GM18517 (cell line): ENCODE measurements at regions not wholly inside any gene's neighbourhood (a gene's known extent, or its start where the extent isn't known, plus 50 kb on each side); places are given as distances from the start of the nearest gene placed in this dataset.

Source experiments
- ATAC-seq: cut with Tn5 transposase; IDR thresholded peaks from one replicate; pipeline ENCODE4 v1.9.1; 2021; ENCODE audit warnings: mild to moderate bottlenecking, moderate library complexity; ENCODE audit not compliant: unreplicated experiment

DNA sequence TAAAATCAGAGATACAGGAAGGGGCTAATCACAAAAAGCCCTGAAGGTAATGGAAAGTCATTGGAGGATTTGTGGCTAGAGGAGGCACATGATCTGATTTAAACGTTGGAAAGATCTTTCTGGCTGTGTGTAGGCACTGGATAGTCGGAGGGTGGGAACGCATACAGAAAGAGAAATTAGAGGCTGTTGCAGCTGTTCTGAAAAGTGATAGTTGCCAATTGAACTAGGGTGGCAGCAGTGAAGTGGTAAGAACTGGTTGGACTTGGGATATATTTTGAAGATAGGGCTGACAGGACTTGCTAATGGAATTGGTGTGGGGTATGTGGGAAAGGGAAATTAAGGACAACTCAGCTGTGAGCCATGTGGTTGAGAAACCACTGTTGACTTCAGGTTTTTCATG lies 223.6 kb downstream of the OGFRL1 start:
- no peak for ATAC-seq

DNA sequence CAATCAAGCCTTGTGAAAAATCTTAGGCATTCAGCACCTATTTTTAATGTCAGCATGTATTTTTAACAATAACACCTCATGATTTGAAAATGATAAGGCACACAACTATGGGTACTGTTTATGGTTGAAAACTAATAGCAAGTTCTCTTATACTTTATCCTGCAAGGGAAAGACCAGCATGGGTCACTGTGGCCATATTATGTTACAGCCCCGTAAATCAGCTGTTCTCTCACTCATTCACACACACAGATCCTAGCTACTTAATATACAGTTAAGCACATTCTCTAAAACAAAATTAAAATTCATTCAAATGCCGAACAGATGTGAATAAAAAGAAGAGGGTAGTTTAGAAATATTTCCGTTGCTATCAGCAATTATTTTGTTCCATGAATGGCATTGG lies 224.4 kb downstream of the OGFRL1 start:
- no peak for ATAC-seq

DNA sequence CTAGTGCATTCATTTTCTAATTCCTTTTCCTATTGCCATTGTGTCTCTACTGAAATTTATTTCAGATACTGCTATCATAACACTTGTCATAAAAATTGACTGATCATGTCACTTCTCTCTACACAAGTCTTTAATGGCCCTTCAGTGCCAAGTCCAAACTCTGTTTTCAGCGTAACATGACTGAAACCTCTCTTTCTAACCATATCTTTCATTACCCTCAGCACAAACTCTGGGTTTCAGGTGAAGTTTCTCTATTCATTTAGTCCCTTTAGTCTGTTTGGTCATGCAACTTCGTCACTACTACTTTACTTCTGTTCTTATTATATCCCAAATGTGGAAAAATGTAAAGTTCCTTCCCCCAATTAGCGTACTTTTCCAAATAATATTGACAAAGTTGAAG lies 234.9 kb downstream of the OGFRL1 start:
- peak; percentile 66 for ATAC-seq

DNA sequence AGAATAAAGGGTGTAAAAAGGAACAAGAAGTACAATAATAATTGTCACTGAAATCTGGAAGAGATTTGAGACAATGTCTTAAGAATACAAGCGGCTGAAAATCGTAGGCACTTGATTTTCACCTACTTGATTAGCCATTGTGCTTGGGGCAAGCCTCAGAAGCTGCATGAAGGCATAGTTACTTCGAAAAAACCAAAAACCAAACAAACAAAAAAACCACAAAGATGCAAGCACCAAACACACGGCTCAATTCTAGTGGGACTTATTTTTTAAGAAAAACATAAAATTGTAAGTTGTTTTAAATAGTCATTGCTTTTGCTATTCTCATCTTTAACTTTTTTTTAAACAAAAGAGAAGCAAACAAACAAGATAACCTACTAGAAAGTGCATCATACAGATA lies 235.6 kb downstream of the OGFRL1 start:
- no peak for ATAC-seq

DNA sequence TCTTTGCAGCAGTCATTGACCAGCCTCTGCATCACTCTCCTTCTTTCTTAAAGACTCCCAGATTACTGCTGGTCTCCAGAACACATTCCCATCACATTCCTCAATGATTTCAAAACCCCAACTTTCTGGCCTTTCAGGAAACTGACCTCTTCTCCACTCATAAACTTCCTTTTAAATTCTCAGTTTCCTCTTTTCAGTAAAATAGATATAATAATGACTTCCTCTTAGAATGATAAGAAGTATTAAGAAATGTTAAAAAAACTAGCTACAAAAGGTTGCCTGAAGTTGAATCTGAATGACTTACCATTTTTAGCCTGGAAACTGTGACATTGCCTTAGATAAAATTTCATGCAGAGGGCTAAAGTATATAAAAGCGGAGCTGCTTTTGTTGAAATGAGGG lies 239.3 kb downstream of the OGFRL1 start:
- ATAC-seq: no peak

DNA sequence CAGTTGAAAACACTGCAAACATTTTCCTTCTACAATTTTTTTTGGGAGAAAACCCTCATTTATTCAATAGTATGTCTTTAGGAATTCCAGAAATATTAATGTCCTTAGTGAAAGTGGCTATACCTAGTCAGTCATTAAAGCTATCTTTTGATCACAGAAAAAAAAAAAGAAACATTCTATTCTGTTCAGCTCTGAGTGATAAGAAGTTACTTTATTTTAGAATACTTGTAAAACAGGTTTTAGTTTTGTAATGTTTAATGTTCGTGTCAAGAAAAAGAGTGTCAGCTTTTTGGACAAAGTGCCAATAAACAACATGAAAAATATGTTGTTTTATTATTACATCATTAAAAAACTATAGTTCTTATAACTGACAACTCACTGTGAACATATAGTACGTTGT lies 240.4 kb downstream of the OGFRL1 start:
- no peak for ATAC-seq

DNA sequence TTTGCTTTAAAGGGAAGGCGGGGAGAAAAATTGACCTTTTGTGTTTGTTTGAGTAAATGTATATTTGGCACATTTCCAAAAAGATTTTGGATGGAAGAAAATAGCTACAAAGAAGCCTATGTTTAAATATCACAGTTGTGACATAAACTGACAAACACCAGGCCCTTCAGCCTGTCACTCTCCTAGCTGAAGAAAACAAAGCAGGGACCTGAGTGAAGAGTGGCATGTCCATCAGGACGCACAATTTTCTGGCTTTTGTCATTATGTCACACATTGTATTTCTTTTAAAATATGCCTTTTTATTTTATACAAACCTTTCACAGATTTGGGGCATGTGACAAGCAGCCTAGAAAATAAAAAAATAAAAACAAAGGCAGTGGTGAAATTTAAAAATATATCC lies 241.2 kb downstream of the OGFRL1 start:
- ATAC-seq: no peak

DNA sequence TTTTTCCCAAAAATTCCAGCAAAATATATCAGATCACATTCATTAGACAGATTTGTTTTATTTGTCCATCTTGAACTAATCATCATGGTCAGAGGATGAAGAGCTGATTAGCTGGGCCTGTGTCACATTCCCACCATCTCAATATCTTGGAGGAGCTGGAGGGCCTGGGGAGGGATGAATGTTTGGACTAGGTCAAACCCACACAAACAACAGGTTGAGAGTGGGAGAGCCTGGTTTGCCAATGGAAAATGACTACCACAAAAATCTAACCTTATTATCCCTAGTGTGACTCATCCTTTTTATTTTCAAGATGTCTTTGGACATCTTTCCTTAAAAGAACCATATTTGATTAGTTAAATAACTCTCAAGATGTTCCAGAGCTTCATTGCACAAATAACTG lies 242.4 kb downstream of the OGFRL1 start:
- ATAC-seq: no peak

DNA sequence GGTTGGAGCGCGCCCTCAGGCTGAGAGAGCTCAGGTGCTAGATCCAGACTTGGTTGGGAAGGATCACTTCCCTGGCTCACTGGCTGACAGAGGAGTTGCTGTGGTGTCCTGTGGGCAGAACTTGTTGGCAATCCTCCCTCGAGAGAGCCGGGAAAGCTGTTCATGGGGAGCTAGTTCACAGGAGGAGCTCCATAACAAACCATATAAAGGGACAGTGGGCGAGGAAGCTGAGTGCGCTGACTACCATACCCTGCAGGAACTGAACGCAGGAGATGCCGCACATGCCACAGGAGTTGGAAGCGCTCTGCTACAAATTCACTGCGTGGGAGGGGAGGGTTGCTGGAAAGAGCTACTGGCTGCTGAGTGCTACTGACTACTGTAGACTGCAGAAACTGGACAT lies 243.2 kb downstream of the OGFRL1 start:
- no peak for ATAC-seq

DNA sequence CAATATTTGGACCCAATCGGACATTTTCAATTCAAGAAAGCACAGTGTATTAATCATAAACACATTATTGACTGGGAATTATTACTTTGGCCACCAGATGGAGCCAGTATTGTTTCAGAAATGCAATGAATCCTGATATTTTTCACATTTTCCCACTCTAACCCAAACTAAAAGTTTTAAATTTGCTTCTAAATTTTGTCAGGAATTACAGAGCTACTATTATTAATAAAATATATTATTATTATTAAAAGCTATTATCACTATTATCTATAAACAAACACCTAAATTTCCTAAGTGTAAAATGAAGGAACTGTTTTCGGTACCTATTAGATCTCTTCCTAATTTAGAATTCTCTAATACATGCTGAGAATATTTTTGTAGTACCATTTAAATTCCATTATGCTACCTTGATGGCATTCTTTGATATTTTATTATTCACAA lies 245.3 kb downstream of the OGFRL1 start:
- ATAC-seq: no peak

DNA sequence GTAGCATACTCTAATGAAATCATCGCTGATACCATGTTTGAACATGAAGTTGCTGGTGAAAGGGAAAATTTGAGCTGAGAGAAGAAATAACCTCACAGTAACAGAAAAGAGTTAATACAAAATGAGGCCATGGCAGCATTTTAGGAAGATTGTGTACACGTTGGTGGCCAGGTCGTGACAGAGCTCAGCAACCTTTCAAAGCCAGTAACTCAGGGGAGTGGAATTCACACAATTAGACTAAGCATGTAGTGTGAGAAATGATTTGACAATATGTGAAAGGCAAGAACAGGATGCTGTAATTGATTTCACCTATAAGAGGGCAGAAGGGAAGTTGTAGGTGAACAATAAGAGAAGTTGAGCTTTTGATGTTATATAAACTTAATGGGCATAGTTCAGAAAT lies 246.3 kb downstream of the OGFRL1 start:
- ATAC-seq: no peak

DNA sequence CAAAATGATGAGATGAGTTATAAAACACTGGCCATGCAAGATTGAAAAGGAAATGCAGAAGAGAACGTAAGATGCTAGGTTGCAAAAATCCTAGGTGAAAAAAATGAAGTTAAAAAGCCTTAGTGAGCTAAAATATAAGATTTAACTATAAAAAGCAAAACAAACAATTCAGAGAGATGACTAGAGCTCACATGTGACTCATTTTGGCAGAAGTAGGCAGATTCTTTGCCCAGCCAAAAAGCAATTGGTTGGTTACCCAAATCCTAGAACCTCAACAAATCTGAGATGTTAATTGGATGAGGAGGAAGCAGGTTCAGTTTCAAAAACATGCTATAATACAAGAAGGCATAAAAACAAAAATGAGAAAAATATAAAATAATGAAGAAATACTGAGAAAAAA lies 249.1 kb downstream of the OGFRL1 start:
- ATAC-seq: no peak

DNA sequence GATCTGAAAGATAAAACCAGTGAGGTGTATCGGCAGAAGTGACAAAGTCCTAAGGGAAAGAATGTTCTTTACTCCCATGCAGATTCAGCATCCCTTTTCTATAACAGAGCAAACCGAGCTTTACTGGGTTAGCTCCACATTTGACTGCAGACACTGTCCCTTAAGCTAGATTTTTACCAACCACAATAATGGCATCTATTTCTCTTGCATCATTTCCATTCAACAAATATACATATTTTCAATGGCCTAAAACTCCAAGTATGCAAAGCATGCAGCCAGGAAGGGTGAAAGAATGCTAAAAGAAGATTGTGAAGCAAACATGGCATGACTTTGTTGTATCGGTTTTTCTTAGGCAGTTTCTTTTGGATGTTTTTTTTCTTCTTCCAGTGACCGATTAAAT lies 255.4 kb downstream of the OGFRL1 start:
- ATAC-seq: no peak

DNA sequence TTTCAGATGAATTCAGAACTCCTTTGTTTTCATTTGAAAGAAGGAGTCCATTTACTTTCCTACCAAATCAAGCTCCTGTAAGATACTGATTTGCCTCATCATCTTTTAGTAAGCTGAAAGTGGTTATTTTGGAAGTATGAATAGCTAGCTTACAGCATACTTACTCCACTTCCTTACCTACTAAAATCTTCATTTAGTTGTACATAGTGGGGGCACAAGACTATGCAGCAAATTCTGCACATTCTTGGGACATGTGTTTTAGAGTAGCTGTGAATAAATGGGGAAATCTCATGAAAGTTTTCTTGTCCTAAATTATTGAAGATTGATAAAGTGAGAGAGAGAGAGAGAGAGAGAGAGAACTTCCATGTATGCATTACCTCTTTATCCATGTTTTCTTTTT lies 256.3 kb downstream of the OGFRL1 start:
- ATAC-seq: no peak

DNA sequence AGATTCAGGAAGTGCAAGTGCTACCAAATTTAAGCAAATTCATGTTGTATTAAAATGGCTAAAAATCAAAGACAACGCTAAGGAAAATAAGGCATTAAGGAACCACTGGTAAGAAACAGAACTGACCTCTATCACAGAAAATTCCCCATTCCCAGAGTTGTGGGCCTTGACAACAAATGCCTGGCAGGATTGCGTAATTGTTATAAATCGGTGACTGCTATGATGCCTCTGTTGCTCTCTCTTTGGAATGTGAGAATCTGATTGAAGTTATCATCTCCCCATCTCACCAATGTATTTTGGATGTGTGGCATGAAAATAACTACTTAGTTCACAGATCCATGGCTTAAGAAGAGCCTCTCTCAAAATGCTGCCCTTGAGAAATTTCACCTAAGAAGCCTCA lies 257.3 kb downstream of the OGFRL1 start:
- no peak for ATAC-seq

DNA sequence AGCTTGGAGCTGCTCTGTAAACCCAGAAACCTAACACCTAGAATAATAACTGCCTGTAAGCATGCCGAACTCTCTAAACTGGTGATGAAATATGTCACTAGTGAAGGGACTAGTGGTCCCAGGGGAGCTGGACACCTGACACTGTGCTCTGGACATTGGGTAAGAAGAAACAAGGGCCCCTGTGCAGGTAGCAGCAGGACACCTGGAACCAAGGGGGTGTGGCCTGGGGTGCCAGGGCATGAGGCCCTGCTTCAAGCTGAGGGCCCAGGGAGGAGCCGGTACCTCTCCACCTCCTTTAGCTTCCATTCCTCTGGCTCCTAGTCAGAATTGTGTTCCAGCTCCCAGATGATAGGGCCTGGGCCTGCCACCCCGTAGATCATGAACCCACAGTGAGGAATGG lies 263.2 kb downstream of the OGFRL1 start:
- no peak for ATAC-seq

DNA sequence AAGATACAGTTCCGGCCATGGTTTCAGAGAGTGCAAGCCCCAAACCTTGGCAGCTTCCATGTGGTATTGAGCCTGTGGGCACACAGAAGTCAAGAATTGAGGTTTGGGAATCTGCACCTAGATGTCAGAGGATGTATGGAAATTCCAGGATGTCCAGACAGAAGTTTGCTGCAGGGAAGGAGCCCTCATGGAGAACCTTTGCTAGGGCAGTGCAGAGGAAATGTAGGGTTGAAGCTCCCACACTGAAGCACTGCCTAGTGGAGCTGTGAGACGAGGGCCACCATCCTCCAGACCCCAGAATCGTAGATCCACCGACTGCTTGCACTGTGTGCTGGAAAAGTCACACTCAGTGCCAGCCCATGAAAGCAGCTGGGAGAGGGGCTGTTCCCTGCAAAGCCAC lies 267.5 kb downstream of the OGFRL1 start:
- ATAC-seq: no peak

DNA sequence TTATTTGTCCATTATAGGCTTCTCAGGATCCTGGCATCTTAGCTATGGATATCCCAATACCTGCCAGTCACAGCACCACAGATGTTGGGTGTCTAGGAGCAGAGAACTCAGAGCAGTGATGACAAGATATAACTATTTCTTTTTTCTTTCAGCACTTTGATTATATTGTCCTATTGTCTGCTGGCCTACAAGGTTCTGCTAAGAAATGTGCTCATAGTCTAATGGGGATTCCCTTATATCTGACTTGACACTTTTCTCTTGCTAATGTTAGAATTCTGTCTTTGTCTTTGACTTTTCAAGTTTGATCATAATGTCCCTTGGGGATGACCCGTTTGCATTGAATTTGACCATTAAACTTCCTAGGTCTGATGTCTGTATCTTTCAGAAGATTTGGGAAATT lies 270.4 kb downstream of the OGFRL1 start:
- ATAC-seq: no peak

DNA sequence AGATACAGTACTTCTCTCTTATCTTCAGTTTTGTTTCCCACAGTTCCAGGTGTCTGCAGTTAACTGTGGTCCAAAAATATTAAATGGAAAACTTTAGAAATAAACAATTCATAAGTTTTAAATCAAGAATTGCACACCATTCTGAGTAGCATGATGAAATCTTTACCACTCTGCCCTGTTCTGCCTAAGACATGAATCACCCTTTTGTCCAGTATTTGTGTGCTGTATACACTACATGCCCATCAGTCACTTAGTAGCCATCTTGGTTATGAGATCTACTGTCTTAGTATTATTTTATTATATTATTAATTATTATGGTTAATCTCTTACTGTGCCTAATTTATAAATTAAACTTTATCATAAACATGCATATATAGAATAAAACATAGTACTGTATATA lies 279.0 kb downstream of the OGFRL1 start:
- ATAC-seq: no peak

DNA sequence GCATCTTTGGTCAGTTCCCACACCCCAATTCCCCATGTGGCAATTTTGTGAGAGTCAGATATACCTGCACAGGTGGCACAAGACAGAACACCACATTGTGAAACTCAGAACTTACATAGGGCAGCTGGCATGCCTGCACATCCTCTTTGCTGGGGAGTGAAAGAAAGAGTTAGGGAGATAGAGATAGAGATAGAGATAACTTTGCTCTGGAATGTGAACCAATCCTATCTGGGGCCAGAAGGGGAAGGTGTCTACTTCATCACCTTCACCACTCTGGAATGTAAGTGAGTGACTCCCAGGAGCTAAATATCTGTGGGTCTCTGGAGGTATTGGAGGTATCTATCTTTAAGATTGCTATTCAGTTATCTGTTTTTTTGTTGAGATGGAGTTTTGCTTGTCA lies 289.2 kb downstream of the OGFRL1 start:
- ATAC-seq: no peak

DNA sequence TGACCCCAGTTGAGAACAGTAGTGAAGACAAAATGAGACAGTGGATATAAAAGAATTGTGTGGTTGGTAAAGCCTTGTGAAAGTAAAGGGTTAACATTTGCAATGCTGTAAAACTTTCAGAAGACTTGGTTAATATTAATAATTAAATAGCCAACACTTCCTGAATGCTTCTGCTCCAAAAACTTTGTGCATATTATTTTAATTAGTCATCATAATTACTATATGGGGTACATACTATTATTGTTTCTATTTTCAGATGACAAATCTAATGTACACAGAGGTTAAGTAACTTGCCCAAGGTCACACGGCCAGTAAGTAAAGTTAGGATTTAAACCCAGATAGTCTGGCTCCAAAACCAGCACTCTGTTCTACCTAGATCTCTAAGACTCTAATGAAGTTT lies 291.3 kb downstream of the OGFRL1 start:
- no peak for ATAC-seq

DNA sequence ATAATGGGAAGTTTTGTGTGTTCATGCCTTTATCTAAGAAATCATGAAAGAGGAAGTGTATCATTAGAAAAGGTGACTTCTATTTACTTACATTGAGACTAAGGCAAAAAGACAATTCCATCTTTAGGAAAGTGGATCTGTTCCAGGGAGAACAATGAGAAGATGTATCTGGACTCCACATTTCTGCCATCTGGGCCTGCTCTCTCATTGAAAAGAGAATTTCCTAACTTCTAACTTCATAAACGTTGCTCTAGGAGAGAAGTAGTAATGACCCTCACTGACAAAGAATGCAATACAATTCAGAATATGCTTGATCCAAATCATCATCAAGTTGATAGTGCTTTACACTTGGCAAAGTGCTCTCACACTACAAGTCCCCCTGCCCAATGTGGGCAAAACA lies 294.2 kb downstream of the OGFRL1 start:
- ATAC-seq: no peak

DNA sequence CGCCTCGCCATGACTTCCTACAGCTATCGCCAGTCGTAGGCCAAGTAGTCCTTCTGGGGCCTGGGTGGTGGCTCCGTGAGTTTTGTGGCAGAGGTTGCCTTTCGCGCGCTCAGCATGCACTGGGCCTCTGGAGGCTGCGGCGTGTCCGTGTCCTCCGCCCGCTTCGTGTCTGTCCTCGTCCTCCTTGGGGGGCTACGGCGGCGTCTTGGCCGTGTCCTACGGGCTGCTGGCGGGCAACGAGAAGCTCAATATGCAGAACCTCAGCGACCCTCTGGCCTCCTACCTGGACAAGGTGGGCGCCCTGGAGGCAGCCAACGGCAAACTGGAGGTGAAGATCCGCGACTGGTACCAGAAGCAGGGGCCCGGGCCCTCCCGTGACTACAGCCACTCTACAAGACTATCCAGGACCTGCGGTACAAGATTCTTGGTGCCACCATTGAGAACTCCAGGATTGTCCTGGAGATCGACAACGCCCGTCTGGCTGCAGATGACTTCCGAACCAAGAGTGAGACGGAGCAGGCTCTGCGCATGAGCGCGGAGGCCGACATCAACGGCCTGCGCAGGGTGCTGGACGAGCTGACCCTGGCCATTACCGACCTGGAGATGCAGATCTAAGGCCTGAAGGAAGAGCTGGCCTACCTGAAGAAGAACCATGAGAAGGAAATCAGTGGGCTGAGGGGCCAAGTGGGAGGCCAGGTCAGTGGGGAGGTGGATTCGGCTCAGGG lies 296.3 kb downstream of the OGFRL1 start:
- no peak for ATAC-seq
